ENCODE measurements at regions not wholly inside any gene's neighbourhood (a gene's known extent, or its start where the extent isn't known, plus 50 kb on each side); places are given as distances from the start of the nearest gene placed in this dataset.

DNA sequence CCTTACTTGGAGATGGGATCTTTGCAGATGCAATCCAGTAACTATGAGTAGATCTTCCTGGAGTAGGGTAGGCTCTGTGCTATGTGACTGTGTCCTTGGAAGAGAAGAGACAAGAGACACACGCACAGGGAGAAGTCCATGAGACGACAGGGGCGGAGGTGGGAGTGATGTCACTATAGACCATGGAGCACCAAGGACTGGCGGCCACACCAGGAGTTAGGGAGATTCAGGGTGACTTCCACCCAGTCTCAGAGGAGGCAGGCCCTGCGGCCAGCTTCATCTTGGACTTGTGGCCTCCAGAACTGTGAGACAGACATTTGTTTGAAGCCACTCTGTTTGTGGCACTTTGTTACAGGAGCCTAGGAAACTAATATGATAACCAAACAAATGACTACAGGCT is 177.8 kb downstream of the INHBB start (continued):
- 0 out of 2 replicates have a peak, but pooled peaks have one; percentile 16 for TF ChIP-seq THAP9 (CRISPR knock-in tag; IDR thresholded peaks at IDR 0.05; ENCODE audit: borderline replicate concordance)
- no peak for TF ChIP-seq JUNB (CRISPR knock-in tag; IDR thresholded peaks at IDR 0.05; ENCODE audit: borderline replicate concordance)
- TF ChIP-seq ZNF572 (CRISPR knock-in tag; IDR thresholded peaks at IDR 0.05) = no peak
- TF ChIP-seq KDM5B (CRISPR knock-in tag; IDR thresholded peaks at IDR 0.05; ENCODE audit: borderline replicate concordance) = 0 out of 2 replicates have a peak, but pooled peaks have one; percentile 31
- TF ChIP-seq, protein P1, sequence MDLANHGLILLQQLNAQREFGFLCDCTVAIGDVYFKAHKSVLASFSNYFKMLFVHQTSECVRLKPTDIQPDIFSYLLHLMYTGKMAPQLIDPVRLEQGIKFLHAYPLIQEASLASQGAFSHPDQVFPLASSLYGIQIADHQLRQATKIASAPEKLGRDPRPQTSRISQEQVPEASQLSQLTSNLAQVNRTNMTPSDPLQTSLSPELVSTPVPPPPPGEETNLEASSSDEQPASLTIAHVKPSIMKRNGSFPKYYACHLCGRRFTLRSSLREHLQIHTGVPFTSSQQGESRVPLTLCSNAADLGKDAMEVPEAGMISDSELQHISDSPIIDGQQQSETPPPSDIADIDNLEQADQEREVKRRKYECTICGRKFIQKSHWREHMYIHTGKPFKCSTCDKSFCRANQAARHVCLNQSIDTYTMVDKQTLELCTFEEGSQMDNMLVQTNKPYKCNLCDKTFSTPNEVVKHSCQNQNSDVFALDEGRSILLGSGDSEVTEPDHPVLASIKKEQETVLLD (CRISPR knock-in tag; IDR thresholded peaks at IDR 0.05; ENCODE audit: low read depth) = no peak

DNA sequence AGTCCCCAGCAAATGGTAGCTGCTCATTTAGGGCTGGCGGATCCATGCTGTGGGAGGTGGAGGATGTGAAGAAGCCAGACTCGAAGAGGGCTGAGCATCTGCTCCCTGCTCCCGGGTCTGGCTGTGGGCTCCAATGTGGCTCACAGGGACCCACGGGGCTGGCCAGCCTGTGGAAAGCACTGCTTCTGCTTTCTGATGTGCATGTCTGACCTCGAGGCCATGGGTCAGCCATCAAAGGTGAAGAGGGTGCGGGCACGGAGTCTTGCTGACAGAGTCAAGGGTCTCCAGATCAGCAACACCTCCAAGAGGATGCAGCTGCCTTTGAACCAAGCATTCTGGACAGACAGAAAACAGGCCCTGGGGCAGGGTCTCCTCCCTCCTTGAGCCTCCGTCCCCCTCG is 178.2 kb downstream of the INHBB start:
- CTCF ChIA-PET (ENCODE audit: low intra/inter-chr PET ratio, low total read pairs) = interaction anchor here (1.2 kb wide), 1 partner anchor 87 kb away, joined by 4 read pairs; no protein-coding TSS in a partner anchor
- no TSS peak for BruUV-seq (replicated peaks)
- H3K4me1 ChIP-seq (ENCODE audit: insufficient read depth, low read length) = peaks cover 77% of the 10 kb centered on the region
- 0 out of 5 replicates have a peak, but pooled peaks cover 0 to under 1% of the 10 kb centered on the region in 2 experiments for H3K27me3 ChIP-seq (ENCODE audit: control insufficient read depth in 1 of 2, insufficient read depth in 2 of 2, low read length in 2 of 2)
- 74% methylated on average over 7 of the region's 9 CpGs for WGBS (ENCODE audit: low lambda C conversion rate)
- H2AFZ ChIP-seq (ENCODE audit: low read length) = no peak overlapping the region
- no peaks in the 10 kb centered on the region for H3K36me3 ChIP-seq (replicated peaks in 1 of 2; ENCODE audit: control insufficient read depth in 1 of 2, insufficient read depth in 2 of 2, low read length in 2 of 2)
- no peak for FAIRE-seq
- no peak overlapping the region for H3K4me3 ChIP-seq (replicated peaks in 1 of 3; ENCODE audit: insufficient read depth in 1 of 3, low read depth in 2 of 3, low read length in 3 of 3)
- POLR2A ChIA-PET = no interaction called here
- intact Hi-C loops (cut with micrococcal nuclease; ENCODE audit: unreplicated experiment) (loop anchor here (2.0 kb wide), 1 partner anchor 17 kb away; no protein-coding TSS in a partner anchor), in situ Hi-C loops (cut with HindIII; ENCODE audit: extremely low pct_ligation_motif_present, low pct_unique_long_range_greater_than_20kb) (no loop called here)
- no peak for ATAC-seq
- no peaks in the 10 kb centered on the region for H4K20me1 ChIP-seq (ENCODE audit: insufficient read depth, low read length)
- H3K9me3 ChIP-seq (ENCODE audit: low read length) = no peaks in the 10 kb centered on the region
- H3K27ac ChIP-seq (ENCODE audit: extremely low read length, insufficient read depth, low read length) = no peak overlapping the region
- no peak overlapping the region for H3K9ac ChIP-seq (ENCODE audit: insufficient read depth, low read depth, low read length)
- H3K79me2 ChIP-seq (ENCODE audit: insufficient read depth, low read length) = no peaks in the 10 kb centered on the region
- H3K4me2 ChIP-seq (ENCODE audit: low read depth, low read length) = no peak overlapping the region
- DNase-seq (ENCODE audit: low spot score) = no peak
- TF ChIP-seq, protein P2, sequence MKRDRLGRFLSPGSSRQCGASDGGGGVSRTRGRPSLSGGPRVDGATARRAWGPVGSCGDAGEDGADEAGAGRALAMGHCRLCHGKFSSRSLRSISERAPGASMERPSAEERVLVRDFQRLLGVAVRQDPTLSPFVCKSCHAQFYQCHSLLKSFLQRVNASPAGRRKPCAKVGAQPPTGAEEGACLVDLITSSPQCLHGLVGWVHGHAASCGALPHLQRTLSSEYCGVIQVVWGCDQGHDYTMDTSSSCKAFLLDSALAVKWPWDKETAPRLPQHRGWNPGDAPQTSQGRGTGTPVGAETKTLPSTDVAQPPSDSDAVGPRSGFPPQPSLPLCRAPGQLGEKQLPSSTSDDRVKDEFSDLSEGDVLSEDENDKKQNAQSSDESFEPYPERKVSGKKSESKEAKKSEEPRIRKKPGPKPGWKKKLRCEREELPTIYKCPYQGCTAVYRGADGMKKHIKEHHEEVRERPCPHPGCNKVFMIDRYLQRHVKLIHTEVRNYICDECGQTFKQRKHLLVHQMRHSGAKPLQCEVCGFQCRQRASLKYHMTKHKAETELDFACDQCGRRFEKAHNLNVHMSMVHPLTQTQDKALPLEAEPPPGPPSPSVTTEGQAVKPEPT (CRISPR knock-in tag; IDR thresholded peaks at IDR 0.05; ENCODE audit: low read depth) = no peak
- TF ChIP-seq, protein P3, sequence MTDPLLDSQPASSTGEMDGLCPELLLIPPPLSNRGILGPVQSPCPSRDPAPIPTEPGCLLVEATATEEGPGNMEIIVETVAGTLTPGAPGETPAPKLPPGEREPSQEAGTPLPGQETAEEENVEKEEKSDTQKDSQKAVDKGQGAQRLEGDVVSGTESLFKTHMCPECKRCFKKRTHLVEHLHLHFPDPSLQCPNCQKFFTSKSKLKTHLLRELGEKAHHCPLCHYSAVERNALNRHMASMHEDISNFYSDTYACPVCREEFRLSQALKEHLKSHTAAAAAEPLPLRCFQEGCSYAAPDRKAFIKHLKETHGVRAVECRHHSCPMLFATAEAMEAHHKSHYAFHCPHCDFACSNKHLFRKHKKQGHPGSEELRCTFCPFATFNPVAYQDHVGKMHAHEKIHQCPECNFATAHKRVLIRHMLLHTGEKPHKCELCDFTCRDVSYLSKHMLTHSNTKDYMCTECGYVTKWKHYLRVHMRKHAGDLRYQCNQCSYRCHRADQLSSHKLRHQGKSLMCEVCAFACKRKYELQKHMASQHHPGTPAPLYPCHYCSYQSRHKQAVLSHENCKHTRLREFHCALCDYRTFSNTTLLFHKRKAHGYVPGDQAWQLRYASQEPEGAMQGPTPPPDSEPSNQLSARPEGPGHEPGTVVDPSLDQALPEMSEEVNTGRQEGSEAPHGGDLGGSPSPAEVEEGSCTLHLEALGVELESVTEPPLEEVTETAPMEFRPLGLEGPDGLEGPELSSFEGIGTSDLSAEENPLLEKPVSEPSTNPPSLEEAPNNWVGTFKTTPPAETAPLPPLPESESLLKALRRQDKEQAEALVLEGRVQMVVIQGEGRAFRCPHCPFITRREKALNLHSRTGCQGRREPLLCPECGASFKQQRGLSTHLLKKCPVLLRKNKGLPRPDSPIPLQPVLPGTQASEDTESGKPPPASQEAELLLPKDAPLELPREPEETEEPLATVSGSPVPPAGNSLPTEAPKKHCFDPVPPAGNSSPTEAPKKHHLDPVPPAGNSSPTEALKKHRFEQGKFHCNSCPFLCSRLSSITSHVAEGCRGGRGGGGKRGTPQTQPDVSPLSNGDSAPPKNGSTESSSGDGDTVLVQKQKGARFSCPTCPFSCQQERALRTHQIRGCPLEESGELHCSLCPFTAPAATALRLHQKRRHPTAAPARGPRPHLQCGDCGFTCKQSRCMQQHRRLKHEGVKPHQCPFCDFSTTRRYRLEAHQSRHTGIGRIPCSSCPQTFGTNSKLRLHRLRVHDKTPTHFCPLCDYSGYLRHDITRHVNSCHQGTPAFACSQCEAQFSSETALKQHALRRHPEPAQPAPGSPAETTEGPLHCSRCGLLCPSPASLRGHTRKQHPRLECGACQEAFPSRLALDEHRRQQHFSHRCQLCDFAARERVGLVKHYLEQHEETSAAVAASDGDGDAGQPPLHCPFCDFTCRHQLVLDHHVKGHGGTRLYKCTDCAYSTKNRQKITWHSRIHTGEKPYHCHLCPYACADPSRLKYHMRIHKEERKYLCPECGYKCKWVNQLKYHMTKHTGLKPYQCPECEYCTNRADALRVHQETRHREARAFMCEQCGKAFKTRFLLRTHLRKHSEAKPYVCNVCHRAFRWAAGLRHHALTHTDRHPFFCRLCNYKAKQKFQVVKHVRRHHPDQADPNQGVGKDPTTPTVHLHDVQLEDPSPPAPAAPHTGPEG (CRISPR knock-in tag; IDR thresholded peaks at IDR 0.05) = no peak
- TF ChIP-seq CREB1 (IDR thresholded peaks at IDR 0.05) (no peak), CREB1 (CRISPR knock-in tag; IDR thresholded peaks at IDR 0.05) (no peak)
